ENCODE measurements at regions not wholly inside any gene's neighbourhood (a gene's known extent, or its start where the extent isn't known, plus 50 kb on each side); places are given as distances from the start of the nearest gene placed in this dataset.

- WGBS (ENCODE audit: low lambda C conversion rate): 38% methylated on average over 2 of the region's 2 CpGs
- Histone ChIP-seq H3K4me3 (replicated peaks in 1 of 3; ENCODE audit: insufficient read depth in 1 of 3, low read depth in 2 of 3, low read length in 3 of 3) (no peak overlapping the region), H4K20me1 (ENCODE audit: insufficient read depth, low read length) (no peaks in the 10 kb centered on the region), H3K27ac (ENCODE audit: extremely low read length, insufficient read depth, low read length) (no peak overlapping the region), H3K9me3 (ENCODE audit: low read length) (no peaks in the 10 kb centered on the region), H3K4me2 (ENCODE audit: low read depth, low read length) (no peak overlapping the region), H2AFZ (ENCODE audit: low read length) (no peak overlapping the region), H3K4me1 (ENCODE audit: insufficient read depth, low read length) (no peaks in the 10 kb centered on the region), H3K9ac (ENCODE audit: insufficient read depth, low read depth, low read length) (no peak overlapping the region), H3K36me3 (replicated peaks in 1 of 2; ENCODE audit: control insufficient read depth in 1 of 2, insufficient read depth in 2 of 2, low read length in 2 of 2) (no peaks in the 10 kb centered on the region), H3K79me2 (ENCODE audit: insufficient read depth, low read length) (no peaks in the 10 kb centered on the region), H3K27me3 (ENCODE audit: control insufficient read depth in 1 of 2, insufficient read depth in 2 of 2, low read length in 2 of 2) (no peaks in the 10 kb centered on the region)
- TF ChIP-seq NBN (conservative IDR thresholded peaks at IDR 0.05) (no peak), KDM3A (CRISPR knock-in tag; IDR thresholded peaks at IDR 0.05; ENCODE audit: low read depth) (no peak), TEAD2 (CRISPR knock-in tag; IDR thresholded peaks at IDR 0.05) (no peak), ZNF674 (CRISPR knock-in tag; IDR thresholded peaks at IDR 0.05; ENCODE audit: low read depth) (no peak), PATZ1 (CRISPR knock-in tag; IDR thresholded peaks at IDR 0.05) (no peak), ZNF17 (CRISPR knock-in tag; IDR thresholded peaks at IDR 0.05) (no peak), ZNF326 (CRISPR knock-in tag; IDR thresholded peaks at IDR 0.05; ENCODE audit: borderline replicate concordance) (no peak), ZNF713 (CRISPR knock-in tag; IDR thresholded peaks at IDR 0.05) (no peak), FOXA3 (CRISPR knock-in tag; IDR thresholded peaks at IDR 0.05) (no peak), ZEB1 (IDR thresholded peaks at IDR 0.05; ENCODE audit: insufficient replicate concordance, low read depth) (no peak), ARID2 (CRISPR knock-in tag; IDR thresholded peaks at IDR 0.05; ENCODE audit: borderline replicate concordance) (no peak), NFE2 (CRISPR knock-in tag; IDR thresholded peaks at IDR 0.05) (no peak), NCOA2 (CRISPR knock-in tag; IDR thresholded peaks at IDR 0.05) (no peak), HOXA3 (CRISPR knock-in tag; IDR thresholded peaks at IDR 0.05) (no peak)
- DNase-seq (ENCODE audit: low spot score) (no peak), ATAC-seq (no peak), FAIRE-seq (no peak)
- no TSS peak for BruUV-seq (replicated peaks)
- CTCF ChIA-PET (ENCODE audit: low intra/inter-chr PET ratio, low total read pairs): no interaction called here
- intact Hi-C loops (cut with micrococcal nuclease; ENCODE audit: unreplicated experiment) (no loop called here), in situ Hi-C loops (cut with HindIII; ENCODE audit: extremely low pct_ligation_motif_present, low pct_unique_long_range_greater_than_20kb) (no loop called here)
- POLR2A ChIA-PET: no interaction called here
Observed at GRCh38 chr4:23384741-23385140, 505.1 kb downstream of the PPARGC1A start.

All from HepG2 (cell line).